BLaER1 treated with 17β-estradiol and CSF1 and Interleukin-3, amounts not matched to agents 10 nM and 100 nM (cell line): ENCODE measurements at regions not wholly inside any gene's neighbourhood (a gene's known extent, or its start where the extent isn't known, plus 50 kb on each side); places are given as distances from the start of the nearest gene placed in this dataset.

ENCODE experiments used
- H3K27ac ChIP-seq, 11 experiments: shearing (Covaris generic); formaldehyde crosslinking; 2 replicates each; pipeline ENCODE4 v1.8.1; 2022
- H3K27me3 ChIP-seq, 11 experiments: shearing (Covaris generic); formaldehyde crosslinking; 2 replicates each; pipeline ENCODE4 v1.8.1; 2022
- H3K36me3 ChIP-seq, 11 experiments: shearing (Covaris generic); formaldehyde crosslinking; 2 replicates each; pipeline ENCODE4 v1.8.1; 2022
- H3K4me1 ChIP-seq, 10 experiments: shearing (Covaris generic); formaldehyde crosslinking; 2 replicates each; pipeline ENCODE4 v1.8.1; 2022
- H3K4me2 ChIP-seq, 11 experiments: shearing (Covaris generic); formaldehyde crosslinking; 2 replicates each; pipeline ENCODE4 v1.8.1; 2022
- H3K4me3 ChIP-seq, 10 experiments: shearing (Covaris generic); formaldehyde crosslinking; 2 replicates each; pipeline ENCODE4 v1.8.1; 2022
- H3K9ac ChIP-seq, 11 experiments: shearing (Covaris generic); formaldehyde crosslinking; 2 replicates each; pipeline ENCODE4 v1.8.1; 2022
- H3K9me3 ChIP-seq, 11 experiments: shearing (Covaris generic); formaldehyde crosslinking; replicated peaks in 1 of 11; 2 replicates each; pipeline ENCODE4 v1.8.1; 2022
- H4K20me1 ChIP-seq, 11 experiments: shearing (Covaris generic); formaldehyde crosslinking; 2 replicates each; pipeline ENCODE4 v1.8.1; 2022
- Cebpa-rat ChIP-seq, 11 experiments: shearing (Covaris generic); IDR thresholded peaks; 2 replicates each; pipeline ENCODE4 v1.8.1; 2022

- no peak overlapping the region for H3K4me3 ChIP-seq
- no peaks in the 10 kb centered on the region for H3K9me3 ChIP-seq
- H4K20me1 ChIP-seq: no peaks in the 10 kb centered on the region
- H3K4me2 ChIP-seq: no peak overlapping the region
- no peaks in the 10 kb centered on the region for H3K36me3 ChIP-seq
- H3K27me3 ChIP-seq: no peaks in the 10 kb centered on the region
- H3K9ac ChIP-seq: no peak overlapping the region
- H3K27ac ChIP-seq: no peak overlapping the region
- TF ChIP-seq Cebpa-rat (IDR thresholded peaks at IDR 0.05): no peak
- H3K4me1 ChIP-seq: no peaks in the 10 kb centered on the region
Observed at GRCh38 chr18:68033466-68033865, 516.9 kb upstream of the DSEL start.

- Histone ChIP-seq H3K27ac (no peak overlapping the region), H3K4me3 (no peak overlapping the region), H3K4me2 (no peak overlapping the region), H3K27me3 (no peaks in the 10 kb centered on the region), H3K9me3 (no peaks in the 10 kb centered on the region), H4K20me1 (no peaks in the 10 kb centered on the region), H3K36me3 (no peaks in the 10 kb centered on the region), H3K4me1 (no peaks in the 10 kb centered on the region; a peak in 1 of 20 replicates), H3K9ac (no peak overlapping the region)
- TF ChIP-seq Cebpa-rat (IDR thresholded peaks at IDR 0.05): no peak
Observed at GRCh38 chr18:68024716-68025115, 508.2 kb upstream of the DSEL start.

DNA sequence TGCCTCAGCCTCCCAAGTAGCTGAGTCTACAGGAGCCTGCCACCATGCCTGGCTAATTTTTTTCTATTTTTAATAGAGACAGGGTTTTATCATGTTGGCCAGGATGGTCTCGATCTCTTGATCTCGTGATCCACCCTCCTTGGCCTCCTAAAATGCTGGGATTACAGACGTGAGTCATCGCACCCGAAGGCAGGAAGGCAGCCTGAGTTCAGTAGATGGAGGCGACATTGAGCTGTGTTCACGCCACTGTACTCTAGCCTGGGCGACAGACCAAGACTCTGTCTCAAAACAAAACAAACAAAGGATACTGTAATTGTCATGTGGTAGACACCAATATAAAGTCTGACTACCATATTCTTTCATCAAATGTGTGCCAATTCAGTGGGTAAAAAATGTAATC is 500.9 kb upstream of the DSEL start:
- Histone ChIP-seq H3K9me3 (no peaks in the 10 kb centered on the region), H3K4me1 (no peaks in the 10 kb centered on the region), H3K4me2 (no peak overlapping the region), H3K36me3 (no peaks in the 10 kb centered on the region), H4K20me1 (no peaks in the 10 kb centered on the region), H3K9ac (no peak overlapping the region), H3K27me3 (no peaks in the 10 kb centered on the region), H3K4me3 (no peak overlapping the region), H3K27ac (no peak overlapping the region)
- TF ChIP-seq Cebpa-rat (IDR thresholded peaks at IDR 0.05): no peak

DNA sequence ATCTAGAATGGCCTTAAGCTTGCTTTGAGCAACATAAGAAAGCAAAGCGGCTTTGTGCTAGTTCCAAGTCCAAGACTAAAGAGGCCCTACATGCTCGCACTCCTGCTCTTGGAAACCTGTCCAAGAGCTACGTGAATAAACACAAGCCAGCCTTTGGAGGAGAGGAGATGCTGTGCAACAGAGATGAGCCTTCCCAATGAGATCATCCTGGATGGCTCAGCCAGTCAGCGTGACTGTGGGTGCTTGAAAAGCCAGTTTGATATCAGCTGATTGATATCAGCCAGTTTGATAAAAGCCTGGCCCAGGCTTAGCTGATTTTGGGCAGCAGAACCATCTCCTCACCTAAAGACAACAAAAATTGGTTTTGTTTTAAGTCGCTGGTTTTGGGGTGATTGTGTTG is 481.0 kb upstream of the DSEL start:
- H3K36me3 ChIP-seq: no peaks in the 10 kb centered on the region
- H3K4me1 ChIP-seq: no peaks in the 10 kb centered on the region
- no peak overlapping the region for H3K4me2 ChIP-seq
- H4K20me1 ChIP-seq: no peaks in the 10 kb centered on the region
- no peak for TF ChIP-seq Cebpa-rat (IDR thresholded peaks at IDR 0.05)
- H3K4me3 ChIP-seq: no peak overlapping the region
- H3K27ac ChIP-seq: no peak overlapping the region
- H3K27me3 ChIP-seq: no peaks in the 10 kb centered on the region
- H3K9ac ChIP-seq: no peak overlapping the region
- 0 out of 22 replicates have a peak, but pooled peaks cover 0 to under 1% (median 0%) of the 10 kb centered on the region in 11 experiments for H3K9me3 ChIP-seq

- Histone ChIP-seq H3K27ac (no peak overlapping the region), H3K4me3 (no peak overlapping the region), H3K4me2 (no peak overlapping the region), H4K20me1 (no peaks in the 10 kb centered on the region), H3K4me1 (no peaks in the 10 kb centered on the region), H3K36me3 (no peaks in the 10 kb centered on the region), H3K9ac (no peak overlapping the region), H3K9me3 (0 out of 22 replicates have a peak, but pooled peaks cover 0 to 4% (median 0%) of the 10 kb centered on the region in 11 experiments), H3K27me3 (no peaks in the 10 kb centered on the region)
- no peak for TF ChIP-seq Cebpa-rat (IDR thresholded peaks at IDR 0.05)
Observed at GRCh38 chr18:67995769-67996168, 479.2 kb upstream of the DSEL start.

DNA sequence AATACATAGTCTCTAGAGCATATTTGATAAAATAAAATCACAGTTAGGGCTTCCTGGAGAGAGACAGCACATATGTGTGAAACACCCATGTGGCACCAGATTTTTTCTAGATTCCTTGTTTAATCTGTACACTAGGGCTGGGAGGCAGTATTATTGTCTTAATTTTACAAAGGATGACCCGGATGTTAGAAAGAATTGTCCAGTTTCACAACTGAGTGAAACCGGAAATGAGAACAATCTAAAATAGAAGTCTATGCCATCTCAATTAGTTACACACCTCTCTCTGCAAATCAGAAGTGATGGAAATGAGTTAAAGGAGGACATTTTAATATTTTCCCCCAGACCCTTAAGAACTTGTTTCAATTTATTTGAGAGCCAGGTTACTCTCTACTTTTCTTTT is 463.7 kb upstream of the DSEL start:
- Histone ChIP-seq H3K4me2 (no peak overlapping the region), H3K9ac (no peak overlapping the region), H3K27ac (no peak overlapping the region), H3K9me3 (no peaks in the 10 kb centered on the region), H3K4me1 (no peaks in the 10 kb centered on the region), H4K20me1 (no peaks in the 10 kb centered on the region), H3K27me3 (no peaks in the 10 kb centered on the region), H3K4me3 (no peak overlapping the region), H3K36me3 (no peaks in the 10 kb centered on the region)
- TF ChIP-seq Cebpa-rat (IDR thresholded peaks at IDR 0.05): no peak

DNA sequence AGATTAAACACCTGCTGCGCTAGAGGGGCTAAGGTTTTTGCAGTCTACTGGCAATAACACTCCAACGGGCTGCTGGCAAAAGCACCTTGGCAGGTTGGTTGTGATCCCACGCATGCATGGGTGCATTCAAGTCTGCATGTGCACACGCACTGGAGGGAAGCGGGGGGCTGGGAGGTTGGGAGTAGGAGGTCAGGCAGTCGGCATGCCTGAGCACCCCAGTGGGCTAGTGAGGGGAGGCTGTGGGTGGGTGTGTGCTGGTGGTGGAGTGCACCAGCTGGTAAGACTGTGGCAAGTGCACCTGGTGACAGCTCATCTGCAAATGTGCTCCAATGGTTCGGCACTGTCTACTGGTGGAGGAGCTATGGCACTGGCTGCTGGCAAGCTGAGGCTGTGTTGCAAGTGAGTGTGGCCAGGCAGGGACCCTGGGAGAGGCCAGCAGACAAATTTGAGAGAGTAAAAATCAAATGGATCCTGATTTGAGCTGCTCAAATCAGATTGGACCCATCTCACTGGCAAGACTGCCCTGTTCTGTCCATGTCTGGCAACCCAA is 460.6 kb upstream of the DSEL start:
- H3K36me3 ChIP-seq: no peaks in the 10 kb centered on the region
- H3K4me1 ChIP-seq: no peaks in the 10 kb centered on the region
- no peak overlapping the region for H3K27ac ChIP-seq
- H3K4me2 ChIP-seq: no peak overlapping the region
- no peak overlapping the region for H3K4me3 ChIP-seq
- no peak overlapping the region for H3K9ac ChIP-seq
- no peak for TF ChIP-seq Cebpa-rat (IDR thresholded peaks at IDR 0.05)
- no peaks in the 10 kb centered on the region for H3K27me3 ChIP-seq
- no peaks in the 10 kb centered on the region for H3K9me3 ChIP-seq
- H4K20me1 ChIP-seq: no peaks in the 10 kb centered on the region

DNA sequence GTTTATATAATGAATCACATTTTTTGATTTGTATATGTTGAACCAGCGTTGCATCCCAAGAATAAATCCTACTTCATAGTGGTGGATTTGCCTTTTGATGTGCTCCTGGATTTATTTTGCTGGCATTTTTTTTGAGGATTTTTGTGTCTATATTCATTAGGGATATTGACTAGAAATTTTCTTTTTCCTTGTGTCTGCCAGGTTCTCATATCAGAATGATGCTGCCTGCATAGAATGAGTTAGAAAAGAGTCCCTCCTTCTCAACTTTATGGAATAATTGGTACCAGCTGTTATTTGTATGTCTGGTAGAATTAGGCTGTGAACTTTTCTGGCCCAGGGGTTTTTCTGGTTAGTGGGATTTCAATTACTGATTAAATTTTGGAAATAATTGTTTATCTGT is 457.4 kb upstream of the DSEL start:
- TF ChIP-seq Cebpa-rat (IDR thresholded peaks at IDR 0.05): no peak
- no peaks in the 10 kb centered on the region for H3K9me3 ChIP-seq
- H3K4me3 ChIP-seq: no peak overlapping the region
- no peaks in the 10 kb centered on the region for H3K4me1 ChIP-seq
- no peaks in the 10 kb centered on the region for H3K36me3 ChIP-seq
- H4K20me1 ChIP-seq: no peaks in the 10 kb centered on the region
- no peak overlapping the region for H3K4me2 ChIP-seq
- H3K27me3 ChIP-seq: no peaks in the 10 kb centered on the region
- no peak overlapping the region for H3K27ac ChIP-seq
- H3K9ac ChIP-seq: no peak overlapping the region

DNA sequence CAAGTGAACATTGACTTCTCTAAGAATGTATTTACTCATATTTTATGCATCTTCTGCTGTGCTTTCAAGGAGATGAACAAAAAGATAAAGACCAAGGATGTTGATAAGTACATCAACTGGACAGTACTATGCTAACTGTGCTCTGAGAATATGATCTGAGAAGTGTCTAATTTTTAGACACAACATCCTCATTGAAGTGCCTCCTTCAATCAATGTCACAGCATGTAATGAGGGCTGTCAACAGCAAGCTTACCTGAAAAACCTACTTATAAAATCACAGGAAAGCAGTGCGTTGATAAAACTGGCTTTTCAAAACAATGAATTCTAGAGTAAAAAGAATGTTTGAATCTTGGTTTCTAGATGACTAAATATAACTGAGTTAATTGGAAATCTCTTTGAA is 452.9 kb upstream of the DSEL start:
- Histone ChIP-seq H3K27ac (no peak overlapping the region), H3K36me3 (no peaks in the 10 kb centered on the region), H3K9ac (no peak overlapping the region), H3K4me1 (no peaks in the 10 kb centered on the region), H3K27me3 (no peaks in the 10 kb centered on the region), H3K4me3 (no peak overlapping the region), H3K4me2 (no peak overlapping the region), H4K20me1 (no peaks in the 10 kb centered on the region), H3K9me3 (no peaks in the 10 kb centered on the region)
- no peak for TF ChIP-seq Cebpa-rat (IDR thresholded peaks at IDR 0.05)

DNA sequence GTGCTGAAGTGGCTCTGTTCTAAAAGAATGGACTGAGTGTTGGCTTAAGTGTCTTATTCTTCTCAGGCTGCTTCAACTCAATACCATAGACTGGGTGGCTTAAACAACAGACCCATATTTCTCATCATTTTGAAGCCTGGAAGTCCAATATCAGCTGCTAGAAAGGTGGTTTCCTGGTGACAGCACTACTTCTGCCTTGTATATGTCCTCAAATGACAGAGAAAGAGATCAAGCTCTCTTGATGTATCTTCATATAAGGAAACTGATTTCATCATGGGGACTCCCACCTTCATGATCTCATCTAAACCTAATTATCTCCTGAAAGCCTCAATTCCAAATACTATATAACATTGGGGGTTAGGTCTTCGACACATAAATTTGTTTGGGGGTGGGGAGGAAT is 449.7 kb upstream of the DSEL start:
- Histone ChIP-seq H3K4me1 (no peaks in the 10 kb centered on the region), H3K27me3 (no peaks in the 10 kb centered on the region), H3K27ac (no peak overlapping the region), H3K36me3 (no peaks in the 10 kb centered on the region), H3K9me3 (no peaks in the 10 kb centered on the region), H3K4me3 (no peak overlapping the region), H3K4me2 (no peak overlapping the region), H3K9ac (no peak overlapping the region), H4K20me1 (no peaks in the 10 kb centered on the region)
- no peak for TF ChIP-seq Cebpa-rat (IDR thresholded peaks at IDR 0.05)
